Prostate gland (tissue), 2 donors: ENCODE measurements at regions not wholly inside any gene's neighbourhood (a gene's known extent, or its start where the extent isn't known, plus 50 kb on each side); places are given as distances from the start of the nearest gene placed in this dataset.

Experiments
- POLR2A ChIP-seq: fragments of 450-650 bp; IDR thresholded peaks from one replicate; pipeline ENCODE4 v1.6.1; 2016; ENCODE audit warnings: antibody characterized with exemption, mild to moderate bottlenecking
- TF ChIP-seq, protein P1 (sequence below), 4 experiments: fragments of 200-600 bp in 2 of 4; fragments of 450-650 bp in 2 of 4; sonication (generic) in 2 of 4; IDR thresholded peaks; 1 replicate in 3 of 4; 2 replicates in 1 of 4; pipeline ENCODE4 v1.5.1; 2016 to 2019; ENCODE audit warnings: antibody characterized with exemption in 4 of 4, mild to moderate bottlenecking in 2 of 4, moderate library complexity in 2 of 4

DNA sequence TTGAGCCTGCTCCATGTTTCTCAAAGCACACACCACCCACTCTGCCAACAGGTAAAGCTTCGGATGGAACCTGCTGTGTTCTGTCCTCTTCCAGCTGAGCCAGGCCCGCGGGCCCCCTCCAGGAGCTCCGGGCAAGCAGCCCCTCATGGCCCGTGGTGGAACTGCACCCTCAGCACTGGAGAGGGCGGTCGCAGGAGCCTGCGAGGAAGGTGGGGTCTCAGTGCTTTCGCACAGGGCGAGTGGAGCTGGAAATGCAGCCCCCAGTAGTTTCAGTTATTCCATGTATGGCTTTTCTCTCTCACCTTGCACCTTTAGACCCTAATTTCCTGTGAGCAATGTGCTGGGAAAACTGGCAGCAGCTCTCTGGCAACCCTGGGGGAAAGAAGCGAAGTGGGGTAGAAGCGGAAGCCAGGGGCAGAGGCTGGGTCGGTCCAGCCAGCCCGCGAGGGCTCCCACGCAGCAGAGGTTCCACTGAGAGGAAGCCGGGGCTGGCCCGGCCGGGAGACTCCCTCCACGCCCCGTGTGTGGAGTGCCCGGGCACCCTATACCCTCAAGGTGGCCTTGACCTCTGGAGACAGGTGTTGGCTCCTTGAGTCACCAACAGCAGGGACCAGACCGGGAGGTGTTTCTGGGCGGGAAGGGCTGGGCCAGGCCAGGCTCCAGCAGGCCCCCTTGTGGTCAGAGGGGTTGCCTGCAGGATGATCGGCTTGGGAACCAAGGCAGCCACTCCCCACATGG lies 119.9 kb upstream of the TMEM45B start:
- no peak for TF ChIP-seq POLR2A
- TF ChIP-seq, protein P1, sequence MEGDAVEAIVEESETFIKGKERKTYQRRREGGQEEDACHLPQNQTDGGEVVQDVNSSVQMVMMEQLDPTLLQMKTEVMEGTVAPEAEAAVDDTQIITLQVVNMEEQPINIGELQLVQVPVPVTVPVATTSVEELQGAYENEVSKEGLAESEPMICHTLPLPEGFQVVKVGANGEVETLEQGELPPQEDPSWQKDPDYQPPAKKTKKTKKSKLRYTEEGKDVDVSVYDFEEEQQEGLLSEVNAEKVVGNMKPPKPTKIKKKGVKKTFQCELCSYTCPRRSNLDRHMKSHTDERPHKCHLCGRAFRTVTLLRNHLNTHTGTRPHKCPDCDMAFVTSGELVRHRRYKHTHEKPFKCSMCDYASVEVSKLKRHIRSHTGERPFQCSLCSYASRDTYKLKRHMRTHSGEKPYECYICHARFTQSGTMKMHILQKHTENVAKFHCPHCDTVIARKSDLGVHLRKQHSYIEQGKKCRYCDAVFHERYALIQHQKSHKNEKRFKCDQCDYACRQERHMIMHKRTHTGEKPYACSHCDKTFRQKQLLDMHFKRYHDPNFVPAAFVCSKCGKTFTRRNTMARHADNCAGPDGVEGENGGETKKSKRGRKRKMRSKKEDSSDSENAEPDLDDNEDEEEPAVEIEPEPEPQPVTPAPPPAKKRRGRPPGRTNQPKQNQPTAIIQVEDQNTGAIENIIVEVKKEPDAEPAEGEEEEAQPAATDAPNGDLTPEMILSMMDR (IDR thresholded peaks at IDR 0.05) = peak in 3 of 4 experiments; percentile 65 to 78 (median 72)
